ENCODE measurements at regions not wholly inside any gene's neighbourhood (a gene's known extent, or its start where the extent isn't known, plus 50 kb on each side); places are given as distances from the start of the nearest gene placed in this dataset.

DNA sequence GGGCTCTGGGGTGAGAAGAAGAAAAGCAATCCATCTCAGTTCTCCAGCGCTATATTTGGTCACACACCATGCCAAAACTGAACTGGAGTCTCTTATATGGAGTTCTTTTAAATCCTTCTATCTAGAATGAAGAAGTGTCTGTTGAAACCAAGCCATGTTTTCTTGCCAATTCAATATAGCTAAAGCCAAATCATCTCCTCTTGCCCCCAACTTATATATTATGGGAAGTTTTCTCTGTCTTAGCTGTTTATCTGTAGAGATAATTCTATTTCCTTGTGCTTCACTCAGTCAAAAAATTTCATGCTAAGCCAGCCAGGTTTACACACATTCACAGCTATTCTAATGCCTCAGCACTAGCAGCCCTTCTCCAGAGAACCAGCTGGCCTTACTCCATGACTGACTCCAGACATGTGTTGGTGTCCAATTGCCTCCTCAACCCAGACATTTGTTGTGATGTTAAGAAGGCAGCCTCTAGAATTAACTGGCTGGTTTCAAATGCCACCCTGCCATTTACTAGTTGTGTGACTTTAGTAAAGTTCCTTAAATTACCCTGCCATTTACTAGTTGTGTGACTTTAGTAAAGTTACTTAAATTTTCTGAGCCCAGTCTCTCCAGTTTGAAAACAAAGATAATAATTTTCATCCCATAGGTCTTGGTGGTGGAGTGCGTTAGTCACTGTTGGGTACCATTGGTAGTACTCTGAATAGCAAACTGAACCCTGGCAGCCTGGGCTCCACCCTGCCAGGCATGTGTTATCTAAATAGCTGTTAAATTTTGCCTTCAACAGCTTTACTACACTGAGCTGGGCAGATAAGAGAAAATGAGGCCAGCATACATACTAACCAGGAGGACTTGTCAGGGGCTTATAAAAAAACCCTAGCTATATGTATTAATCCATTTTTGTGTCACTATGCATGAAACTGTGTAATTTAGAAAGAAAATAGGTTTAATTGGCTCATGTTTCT is 525.1 kb downstream of the LMO7 start:
- 51 to 93% (median 64%) methylated on average over 2 of the region's 2 CpGs for WGBS, 3 donors
- no peak overlapping the region for H3K27ac ChIP-seq (ENCODE audit: low read depth, low read length)

- no peak overlapping the region for H3K27ac ChIP-seq (ENCODE audit: low read depth, low read length)
- 79 to 93% (median 86%) methylated on average over 4 of the region's 4 CpGs for WGBS, 3 donors
These were observed 524.4 kb downstream of the LMO7 start for GRCh38 chr13:76160506-76160905.

DNA sequence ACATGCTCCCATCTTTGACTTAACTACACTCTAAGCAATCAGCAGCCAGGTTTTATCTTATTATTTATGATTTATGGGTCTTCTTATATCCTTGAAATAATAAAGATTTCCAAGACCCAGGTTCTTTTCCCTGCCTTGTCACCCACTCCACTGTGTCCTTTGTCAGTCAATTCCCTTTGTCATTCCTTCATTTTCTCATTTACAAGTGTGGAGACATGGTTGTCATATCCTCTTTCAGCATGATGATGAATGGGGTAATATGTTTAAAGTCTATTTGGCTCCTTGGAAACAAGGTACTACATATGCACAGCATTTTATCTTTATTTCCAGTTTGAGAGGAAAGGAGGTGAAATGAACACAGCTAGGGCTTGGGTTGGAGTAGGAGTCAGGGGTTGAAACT is 521.8 kb downstream of the LMO7 start:
- H3K27ac ChIP-seq (ENCODE audit: low read depth, low read length) = no peak overlapping the region

GRCh38 chr13:76153239-76153638 is 517.1 kb downstream of the LMO7 start:
- H3K27ac ChIP-seq (ENCODE audit: low read depth, low read length) = no peak overlapping the region

GRCh38 chr13:76148926-76149325 is 512.8 kb downstream of the LMO7 start:
- WGBS, 3 donors = 57 to 72% (median 59%) methylated on average over 3 of the region's 3 CpGs
- H3K27ac ChIP-seq (ENCODE audit: low read depth, low read length) = no peak overlapping the region

DNA sequence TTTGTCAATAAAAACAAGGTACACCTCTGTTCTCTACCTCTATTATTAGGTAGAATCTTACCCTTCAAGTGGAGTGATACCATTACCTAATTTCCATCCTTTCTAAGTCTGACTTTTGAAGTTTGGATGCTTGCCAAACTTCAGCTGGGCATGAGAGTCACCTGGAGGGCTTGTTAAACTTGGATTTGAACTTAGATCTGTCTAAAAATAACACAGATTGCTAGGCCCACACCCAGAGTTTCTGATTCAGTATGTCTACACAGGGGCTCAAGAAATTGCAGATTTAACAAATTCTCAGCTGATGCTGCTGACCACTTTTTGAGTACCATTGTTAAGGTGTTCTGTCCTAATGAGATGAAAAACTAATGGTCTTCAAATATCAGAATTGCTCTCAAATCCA is 512.2 kb downstream of the LMO7 start:
- no peak overlapping the region for H3K27ac ChIP-seq (ENCODE audit: low read depth, low read length)

DNA sequence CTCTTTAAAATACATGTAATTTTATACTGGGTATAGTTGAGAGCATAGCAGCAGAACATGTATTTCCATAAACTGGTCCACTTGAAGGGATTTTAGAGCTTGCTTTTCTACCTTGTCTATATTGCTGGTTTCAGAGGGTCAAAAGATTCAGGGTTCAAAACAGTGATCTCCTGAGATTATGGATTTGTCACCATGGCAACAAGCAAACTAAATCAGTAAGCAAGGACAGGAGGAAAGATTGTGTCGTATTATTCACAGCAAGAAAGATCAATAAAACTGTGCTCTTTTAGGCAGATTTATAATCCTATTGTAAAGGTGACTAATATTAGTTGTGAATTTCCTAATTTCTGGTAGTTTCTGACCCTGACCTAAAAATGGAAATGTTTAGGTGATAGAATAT is 496.4 kb downstream of the LMO7 start:
- no peak overlapping the region for H3K27ac ChIP-seq (ENCODE audit: low read depth, low read length)
- WGBS, 3 donors = 44 to 85% (median 79%) methylated on average over 1 of the region's 1 CpG

DNA sequence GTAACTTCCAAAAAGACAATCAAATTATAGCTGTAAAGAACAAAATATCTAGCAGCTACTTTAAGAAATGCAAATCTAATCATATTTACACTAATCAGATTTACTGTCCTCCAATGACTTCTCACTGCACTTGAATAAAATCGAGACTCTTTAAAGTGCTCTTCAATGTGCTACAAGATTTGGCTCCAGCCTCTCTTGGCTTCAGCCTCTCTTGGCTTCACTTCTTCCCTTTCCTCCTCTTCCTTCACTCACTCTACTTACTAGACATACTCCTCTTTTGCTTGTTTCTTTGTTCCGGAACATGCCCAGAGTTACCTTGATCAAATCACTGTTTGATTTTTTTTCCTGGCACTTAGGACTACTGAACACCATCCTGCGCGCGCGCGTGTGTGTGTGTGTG is 495.4 kb downstream of the LMO7 start:
- 67 to 77% (median 69%) methylated on average over 7 of the region's 7 CpGs for WGBS, 3 donors
- H3K27ac ChIP-seq (ENCODE audit: low read depth, low read length) = no peak overlapping the region

DNA sequence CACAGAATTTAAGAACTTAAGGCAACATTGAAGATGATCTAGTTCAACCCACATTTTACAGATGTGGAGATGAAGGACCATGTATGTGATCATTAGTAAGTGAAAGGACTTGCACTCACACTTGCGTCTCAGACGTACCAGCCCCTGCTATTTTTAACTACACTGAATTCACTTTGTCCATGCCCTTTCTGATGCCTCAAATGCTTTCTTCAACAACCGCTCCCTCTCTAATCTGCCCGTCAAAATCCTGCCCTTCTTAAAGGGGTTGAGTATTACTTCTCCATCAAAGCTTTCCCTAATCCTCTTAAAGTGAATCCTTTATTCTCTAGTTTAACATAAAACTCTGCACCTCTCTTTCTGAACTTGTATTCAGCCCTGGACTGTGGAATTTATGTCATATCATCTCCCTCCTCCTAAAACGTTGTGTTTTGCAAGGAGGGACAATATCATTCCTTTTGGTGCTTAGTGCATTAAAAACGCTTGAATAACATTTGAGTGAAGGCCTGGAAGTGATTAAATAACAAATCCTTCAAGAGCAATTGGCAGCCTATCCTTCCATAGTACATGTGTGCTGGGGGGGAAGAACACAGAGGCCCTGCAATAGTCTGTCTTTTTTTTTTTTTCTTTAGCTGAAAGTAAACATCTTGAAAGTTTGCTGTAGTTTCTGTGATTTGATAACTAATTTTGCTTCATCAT is 493.3 kb downstream of the LMO7 start:
- no peak overlapping the region for H3K27ac ChIP-seq (ENCODE audit: low read depth, low read length)
- WGBS, 3 donors = 75 to 79% (median 77%) methylated on average over 6 of the region's 6 CpGs

GRCh38 chr13:76127922-76128321 is 491.8 kb downstream of the LMO7 start:
- no peak overlapping the region for H3K27ac ChIP-seq (ENCODE audit: low read depth, low read length)

DNA sequence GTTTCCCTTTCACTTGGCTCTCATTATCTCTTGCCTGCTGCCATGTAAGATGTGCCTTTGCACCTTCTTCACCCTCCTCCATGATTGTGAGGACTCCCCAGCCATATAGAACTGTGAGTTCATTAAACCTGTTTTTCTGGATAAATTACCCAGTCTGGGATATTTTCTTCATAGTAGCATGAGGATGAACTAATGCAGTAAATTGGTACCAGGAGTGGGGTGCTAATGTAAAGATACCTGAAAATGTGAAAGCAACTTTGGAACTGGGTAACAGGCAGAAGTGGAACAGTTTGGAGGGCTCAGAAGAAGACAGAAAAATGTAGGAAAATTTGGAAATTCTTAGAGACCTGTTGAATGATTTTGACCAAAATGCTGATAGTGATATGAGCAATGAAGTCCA is 487.4 kb downstream of the LMO7 start:
- no peak overlapping the region for H3K27ac ChIP-seq (ENCODE audit: low read depth, low read length)

- WGBS, 3 donors = 44 to 56% (median 51%) methylated on average over 2 of the region's 2 CpGs
- no peak overlapping the region for H3K27ac ChIP-seq (ENCODE audit: low read depth, low read length)
These were observed 480.7 kb downstream of the LMO7 start for GRCh38 chr13:76116751-76117360.

- H3K27ac ChIP-seq (ENCODE audit: low read depth, low read length) = no peak overlapping the region
- 0 to 69% (median 4%) methylated on average over 1 of the region's 1 CpG for WGBS, 3 donors
These were observed 470.6 kb downstream of the LMO7 start for GRCh38 chr13:76106763-76107162.

- 25 to 83% (median 78%) methylated on average over 3 of the region's 3 CpGs for WGBS, 3 donors
- no peak overlapping the region for H3K27ac ChIP-seq (ENCODE audit: low read depth, low read length)
These were observed 458.5 kb downstream of the LMO7 start for GRCh38 chr13:76094645-76095044.

GRCh38 chr13:76091076-76091475 is 454.9 kb downstream of the LMO7 start:
- no peak overlapping the region for H3K27ac ChIP-seq (ENCODE audit: low read depth, low read length)
- 61 to 82% (median 62%) methylated on average over 4 of the region's 4 CpGs for WGBS, 3 donors

DNA sequence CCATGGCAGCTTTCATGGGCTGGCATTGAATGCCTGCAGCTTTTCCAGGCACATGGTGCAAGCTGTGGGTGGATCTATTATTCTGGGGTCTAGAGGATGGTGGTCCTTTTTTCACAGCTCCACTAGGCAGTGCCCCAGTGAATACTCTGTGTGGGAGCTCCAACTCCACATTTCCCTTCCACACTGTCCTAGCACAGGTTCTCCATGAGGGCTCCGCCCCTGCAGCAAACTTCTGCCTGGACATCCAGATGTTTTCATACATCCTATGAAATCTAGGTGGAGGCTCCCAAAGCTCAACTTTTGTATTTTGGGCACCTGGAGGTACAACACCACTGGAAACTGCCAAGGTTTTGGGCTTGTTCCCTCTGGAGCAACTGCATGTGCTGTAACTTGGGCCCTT is 450.6 kb downstream of the LMO7 start:
- WGBS, 3 donors = 89 to 100% (median 96%) methylated on average over 1 of the region's 1 CpG

GRCh38 chr13:76067850-76068249 is 431.7 kb downstream of the LMO7 start:
- WGBS, 3 donors = 86 to 88% (median 87%) methylated on average over 3 of the region's 3 CpGs
- no peak overlapping the region for H3K27ac ChIP-seq (ENCODE audit: low read depth, low read length)

More for the DNA sequence above, 450.6 kb downstream of the LMO7 start:
- no peak overlapping the region for H3K27ac ChIP-seq (ENCODE audit: low read depth, low read length)

GRCh38 chr13:76053181-76053580 is 417.1 kb downstream of the LMO7 start:
- 79 to 95% (median 84%) methylated on average over 1 of the region's 1 CpG for whole genome bisulfite sequencing, 3 donors

DNA sequence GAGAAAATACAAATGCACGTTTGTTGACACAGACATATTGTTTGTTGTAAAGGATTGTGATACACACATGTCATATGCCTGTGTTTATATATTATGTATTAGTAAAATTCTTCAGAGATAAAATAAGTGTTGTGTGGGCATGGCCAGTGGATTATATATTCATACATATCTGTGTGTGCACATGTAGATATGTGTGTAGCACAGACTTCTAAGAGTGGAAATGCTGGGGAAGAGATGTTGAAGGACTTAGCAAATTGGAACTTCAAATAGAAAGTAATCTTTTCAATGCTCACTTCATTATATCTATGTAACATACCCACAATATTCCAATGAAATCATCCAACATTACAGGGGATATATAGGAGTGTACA is 413.2 kb downstream of the LMO7 start:
- H3K27ac ChIP-seq (ENCODE audit: low read depth, low read length) = no peak overlapping the region
- 25 to 47% (median 45%) methylated on average over 1 of the region's 1 CpG for WGBS, 3 donors

More at GRCh38 chr13:76053181-76053580, 417.1 kb downstream of the LMO7 start:
- no peak overlapping the region for H3K27ac ChIP-seq (ENCODE audit: low read depth, low read length)

Data from adipose tissue (tissue), 3 donors.